ENCODE measurements at regions not wholly inside any gene's neighbourhood (a gene's known extent, or its start where the extent isn't known, plus 50 kb on each side); places are given as distances from the start of the nearest gene placed in this dataset.
"Not testable (repeated sequence)": the region's sequence is repeated elsewhere in the genome, so short reads cannot be mapped to it uniquely, and the experiment has no call there.

- no peak for DNase-seq
These were observed 250.2 kb upstream of the DMRT1 start for GRCh38 chr9:591292-591691.

- DNase-seq, result no peak
These were observed 249.3 kb upstream of the DMRT1 start for GRCh38 chr9:592225-592624.

GRCh38 chr9:592733-593132, 248.8 kb upstream of the DMRT1 start:
- no peak for DNase-seq

- DNase-seq, result no peak
These were observed 247.7 kb upstream of the DMRT1 start for GRCh38 chr9:593809-594208.

- DNase-seq, result no peak
These were observed 244.8 kb upstream of the DMRT1 start for GRCh38 chr9:596703-597102.

GRCh38 chr9:600006-600405, 241.5 kb upstream of the DMRT1 start:
- DNase-seq, result no peak

- no peak for DNase-seq
These were observed 238.8 kb upstream of the DMRT1 start for GRCh38 chr9:602716-603115.

- DNase-seq, result no peak
These were observed 238.4 kb upstream of the DMRT1 start for GRCh38 chr9:603126-603525.

- no peak for DNase-seq
These were observed 234.1 kb upstream of the DMRT1 start for GRCh38 chr9:607417-607816.

GRCh38 chr9:613771-614347, 227.6 kb upstream of the DMRT1 start:
- DNase-seq, result peak; percentile 8

- no peak for DNase-seq
These were observed 227.1 kb upstream of the DMRT1 start for GRCh38 chr9:614431-614830.

- no peak for DNase-seq
These were observed 225.7 kb upstream of the DMRT1 start for GRCh38 chr9:615756-616155.

GRCh38 chr9:616694-617093, 224.8 kb upstream of the DMRT1 start:
- no peak for DNase-seq

- no peak for DNase-seq
These were observed 223.9 kb upstream of the DMRT1 start for GRCh38 chr9:617445-618085.

- DNase-seq, result no peak
These were observed 223.0 kb upstream of the DMRT1 start for GRCh38 chr9:618478-618877.

GRCh38 chr9:621201-621855, 220.2 kb upstream of the DMRT1 start:
- DNase-seq, result no peak

- DNase-seq, result no peak
These were observed 216.5 kb upstream of the DMRT1 start for GRCh38 chr9:624935-625500.

- DNase-seq, result no peak
These were observed 215.9 kb upstream of the DMRT1 start for GRCh38 chr9:625613-626012.

GRCh38 chr9:626114-626513, 215.4 kb upstream of the DMRT1 start:
- DNase-seq, result not testable (repeated sequence)

- DNase-seq, result no peak
These were observed 214.9 kb upstream of the DMRT1 start for GRCh38 chr9:626596-626995.

GRCh38 chr9:627336-627970, 214.0 kb upstream of the DMRT1 start:
- DNase-seq, result no peak

- no peak for DNase-seq
These were observed 212.4 kb upstream of the DMRT1 start for GRCh38 chr9:629146-629545.

GRCh38 chr9:630817-631216, 210.7 kb upstream of the DMRT1 start:
- no peak for DNase-seq

GRCh38 chr9:631596-631995, 209.9 kb upstream of the DMRT1 start:
- no peak for DNase-seq

All from T1000 (cell line).